K562 (cell line): ENCODE measurements at regions not wholly inside any gene's neighbourhood (a gene's known extent, or its start where the extent isn't known, plus 50 kb on each side); places are given as distances from the start of the nearest gene placed in this dataset.

Experiments used
- COPS2 ChIP-seq: fragments of 450-650 bp; conservative IDR thresholded peaks from 2 replicates; pipeline ENCODE4 v1.6.1; 2016; ENCODE audit warnings: mild to moderate bottlenecking, moderate library complexity
- EP300 ChIP-seq: IDR thresholded peaks from 2 replicates; pipeline ENCODE4 v1.6.1; 2012; ENCODE audit warnings: low read length, improper control_type of control experiment
- FOXJ2 ChIP-seq: fragments of 200-800 bp; sonication (Bioruptor generic); IDR thresholded peaks from 2 replicates; pipeline ENCODE4 v1.6.1; 2016; ENCODE audit warnings: missing genetic modification characterization, missing compliant biosample characterization
- FOXP1 ChIP-seq: sonication (generic); formaldehyde crosslinking; IDR thresholded peaks from 2 replicates; pipeline ENCODE4 v1.8.0; 2022; ENCODE audit warnings: mild to moderate bottlenecking, missing genetic modification reagents
- GABPA ChIP-seq: fragments of 200-800 bp; sonication (Bioruptor generic); conservative IDR thresholded peaks from 2 replicates; pipeline ENCODE4 v1.6.1; 2016; ENCODE audit warnings: low read depth, missing genetic modification characterization, missing compliant biosample characterization
- KAT8 ChIP-seq: fragments of 450-650 bp; IDR thresholded peaks from 2 replicates; pipeline ENCODE4 v1.6.1; 2016; ENCODE audit warnings: low read depth, mild to moderate bottlenecking
- KLF13 ChIP-seq: fragments of 450-650 bp; IDR thresholded peaks from 2 replicates; pipeline ENCODE4 v1.6.1; 2016; ENCODE audit warnings: missing genetic modification characterization, low read depth, mild to moderate bottlenecking, missing compliant biosample characterization, moderate library complexity, borderline replicate concordance
- L3MBTL2 ChIP-seq: fragments of 450-650 bp; IDR thresholded peaks from 2 replicates; pipeline ENCODE4 v1.6.1; 2016; ENCODE audit warnings: mild to moderate bottlenecking, moderate library complexity
- MYBL2 ChIP-seq, 2 experiments: fragments of 450-650 bp in 1 of 2; sonication (generic) in 1 of 2; formaldehyde crosslinking in 1 of 2; IDR thresholded peaks; 2 replicates each; pipeline versions ENCODE4 v1.6.1 to v1.8.1; 2017 to 2022; ENCODE audit warnings: borderline replicate concordance in 1 of 2, inconsistent platforms in 1 of 2, low read depth in 1 of 2, mild to moderate bottlenecking in 1 of 2, missing genetic modification reagents in 1 of 2, moderate library complexity in 1 of 2
- ZNF212 ChIP-seq: fragments of 450-650 bp; formaldehyde crosslinking; IDR thresholded peaks from 2 replicates; pipeline ENCODE4 v1.4.0; 2020; ENCODE audit warnings: mild to moderate bottlenecking
- TF ChIP-seq, protein P1 (sequence below): IDR thresholded peaks from 2 replicates; pipeline ENCODE4 v1.6.1; 2011; ENCODE audit warnings: borderline replicate concordance, low read depth, mild to moderate bottlenecking, moderate library complexity, low read length; ENCODE audit not compliant: insufficient read depth, poor library complexity, severe bottlenecking
- TF ChIP-seq, protein P2 (sequence below): fragments of 450-650 bp; IDR thresholded peaks from 2 replicates; pipeline ENCODE4 v1.6.1; 2016; ENCODE audit warnings: mild to moderate bottlenecking
- TF ChIP-seq, protein P3 (sequence below), 2 experiments: fragments of 450-650 bp in 1 of 2; sonication (generic) in 1 of 2; formaldehyde crosslinking; conservative IDR thresholded peaks; 2 replicates each; pipeline versions ENCODE4 v1.4.0 to v1.8.1; 2020 to 2022; ENCODE audit warnings: mild to moderate bottlenecking in 1 of 2, missing genetic modification reagents in 1 of 2

DNA sequence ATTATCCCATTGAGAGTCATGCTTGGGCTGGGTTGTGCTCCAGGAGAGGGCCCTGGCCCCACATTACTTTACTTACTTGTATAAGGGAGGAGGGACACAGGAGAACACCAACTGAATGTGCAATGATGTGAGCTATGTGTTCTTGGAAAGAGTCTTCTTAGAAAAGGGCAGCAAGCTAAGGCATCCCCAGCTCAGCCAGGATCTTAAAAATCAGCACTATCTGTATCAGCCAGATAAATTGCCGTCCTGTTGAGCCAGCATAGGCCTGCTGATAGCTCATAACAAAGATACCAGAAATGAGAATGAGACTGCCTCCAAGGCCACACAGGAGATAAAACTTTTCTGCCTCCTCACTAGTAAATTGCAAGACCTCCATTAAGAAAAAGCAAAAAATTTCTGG is 357.5 kb downstream of the CAAP1 start (continued):
- TF ChIP-seq, protein P1, sequence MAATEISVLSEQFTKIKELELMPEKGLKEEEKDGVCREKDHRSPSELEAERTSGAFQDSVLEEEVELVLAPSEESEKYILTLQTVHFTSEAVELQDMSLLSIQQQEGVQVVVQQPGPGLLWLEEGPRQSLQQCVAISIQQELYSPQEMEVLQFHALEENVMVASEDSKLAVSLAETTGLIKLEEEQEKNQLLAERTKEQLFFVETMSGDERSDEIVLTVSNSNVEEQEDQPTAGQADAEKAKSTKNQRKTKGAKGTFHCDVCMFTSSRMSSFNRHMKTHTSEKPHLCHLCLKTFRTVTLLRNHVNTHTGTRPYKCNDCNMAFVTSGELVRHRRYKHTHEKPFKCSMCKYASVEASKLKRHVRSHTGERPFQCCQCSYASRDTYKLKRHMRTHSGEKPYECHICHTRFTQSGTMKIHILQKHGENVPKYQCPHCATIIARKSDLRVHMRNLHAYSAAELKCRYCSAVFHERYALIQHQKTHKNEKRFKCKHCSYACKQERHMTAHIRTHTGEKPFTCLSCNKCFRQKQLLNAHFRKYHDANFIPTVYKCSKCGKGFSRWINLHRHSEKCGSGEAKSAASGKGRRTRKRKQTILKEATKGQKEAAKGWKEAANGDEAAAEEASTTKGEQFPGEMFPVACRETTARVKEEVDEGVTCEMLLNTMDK: no peak
- TF ChIP-seq GABPA (tag) (no peak), COPS2 (no peak), MYBL2 (IDR thresholded peaks at IDR 0.05; ENCODE audit: low read depth) (no peak), MYBL2 (CRISPR knock-in tag; IDR thresholded peaks at IDR 0.05; ENCODE audit: borderline replicate concordance) (no peak), ZNF212 (CRISPR knock-in tag) (no peak), FOXJ2 (tag) (no peak), KLF13 (tag) (no peak), FOXP1 (no peak), KAT8 (no peak), L3MBTL2 (no peak), EP300 (no peak)
- TF ChIP-seq, protein P2, sequence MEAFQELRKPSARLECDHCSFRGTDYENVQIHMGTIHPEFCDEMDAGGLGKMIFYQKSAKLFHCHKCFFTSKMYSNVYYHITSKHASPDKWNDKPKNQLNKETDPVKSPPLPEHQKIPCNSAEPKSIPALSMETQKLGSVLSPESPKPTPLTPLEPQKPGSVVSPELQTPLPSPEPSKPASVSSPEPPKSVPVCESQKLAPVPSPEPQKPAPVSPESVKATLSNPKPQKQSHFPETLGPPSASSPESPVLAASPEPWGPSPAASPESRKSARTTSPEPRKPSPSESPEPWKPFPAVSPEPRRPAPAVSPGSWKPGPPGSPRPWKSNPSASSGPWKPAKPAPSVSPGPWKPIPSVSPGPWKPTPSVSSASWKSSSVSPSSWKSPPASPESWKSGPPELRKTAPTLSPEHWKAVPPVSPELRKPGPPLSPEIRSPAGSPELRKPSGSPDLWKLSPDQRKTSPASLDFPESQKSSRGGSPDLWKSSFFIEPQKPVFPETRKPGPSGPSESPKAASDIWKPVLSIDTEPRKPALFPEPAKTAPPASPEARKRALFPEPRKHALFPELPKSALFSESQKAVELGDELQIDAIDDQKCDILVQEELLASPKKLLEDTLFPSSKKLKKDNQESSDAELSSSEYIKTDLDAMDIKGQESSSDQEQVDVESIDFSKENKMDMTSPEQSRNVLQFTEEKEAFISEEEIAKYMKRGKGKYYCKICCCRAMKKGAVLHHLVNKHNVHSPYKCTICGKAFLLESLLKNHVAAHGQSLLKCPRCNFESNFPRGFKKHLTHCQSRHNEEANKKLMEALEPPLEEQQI: no peak
- TF ChIP-seq, protein P3, sequence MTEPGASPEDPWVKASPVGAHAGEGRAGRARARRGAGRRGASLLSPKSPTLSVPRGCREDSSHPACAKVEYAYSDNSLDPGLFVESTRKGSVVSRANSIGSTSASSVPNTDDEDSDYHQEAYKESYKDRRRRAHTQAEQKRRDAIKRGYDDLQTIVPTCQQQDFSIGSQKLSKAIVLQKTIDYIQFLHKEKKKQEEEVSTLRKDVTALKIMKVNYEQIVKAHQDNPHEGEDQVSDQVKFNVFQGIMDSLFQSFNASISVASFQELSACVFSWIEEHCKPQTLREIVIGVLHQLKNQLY (CRISPR knock-in tag; conservative IDR thresholded peaks at IDR 0.05): no peak
